Suprapubic skin (tissue), 4 donors: ENCODE measurements at regions not wholly inside any gene's neighbourhood (a gene's known extent, or its start where the extent isn't known, plus 50 kb on each side); places are given as distances from the start of the nearest gene placed in this dataset.

Experiments used
- DNase-seq, 2 donors: peaks; one replicate each; pipeline ENCODE4 v3.0.0-alpha.2; 2019; ENCODE audit warnings: low spot score in 2 of 2
- H3K27ac ChIP-seq: fragments of 200-600 bp; sonication (generic); one replicate; pipeline ENCODE4 v1.5.1; 2019
- H3K27me3 ChIP-seq: fragments of 200-600 bp; sonication (generic); one replicate; pipeline ENCODE4 v1.5.1; 2019
- H3K36me3 ChIP-seq: fragments of 200-600 bp; sonication (generic); one replicate; pipeline ENCODE4 v1.5.1; 2019
- H3K4me1 ChIP-seq: fragments of 200-600 bp; sonication (generic); one replicate; pipeline ENCODE4 v1.5.1; 2019
- H3K4me3 ChIP-seq: fragments of 200-600 bp; sonication (generic); one replicate; pipeline ENCODE4 v1.5.1; 2019; ENCODE audit warnings: mild to moderate bottlenecking
- H3K9me3 ChIP-seq: fragments of 200-600 bp; sonication (generic); one replicate; pipeline ENCODE4 v1.5.1; 2019
- EP300 ChIP-seq: sonication (generic); formaldehyde crosslinking; IDR thresholded peaks from one replicate; pipeline ENCODE4 v1.6.1; 2017; ENCODE audit warnings: antibody characterized with exemption
- POLR2A ChIP-seq, 2 donors: fragments of 450-650 bp; IDR thresholded peaks; one replicate each; pipeline ENCODE4 v1.6.1; 2017; ENCODE audit warnings: antibody characterized with exemption in 2 of 2, mild to moderate bottlenecking in 2 of 2, moderate library complexity in 2 of 2
- POLR2AphosphoS5 ChIP-seq, 3 donors: sonication (generic); formaldehyde crosslinking; IDR thresholded peaks; one replicate each; pipeline ENCODE4 v1.6.1; 2017; ENCODE audit warnings: antibody characterized with exemption in 3 of 3
- WGBS: methylation state at CpG from one replicate; pipeline ENCODE4 v1.1.5; 2018; 5-methylcytosine and 5-hydroxymethylcytosine counted together
- TF ChIP-seq, protein P1 (sequence below), 2 donors: fragments of 200-600 bp in 1 of 2; fragments of 450-650 bp in 1 of 2; sonication (generic) in 1 of 2; IDR thresholded peaks; one replicate each; pipeline ENCODE4 v1.5.1; 2016 to 2019; ENCODE audit warnings: antibody characterized with exemption in 2 of 2, mild to moderate bottlenecking in 1 of 2, moderate library complexity in 1 of 2

DNA sequence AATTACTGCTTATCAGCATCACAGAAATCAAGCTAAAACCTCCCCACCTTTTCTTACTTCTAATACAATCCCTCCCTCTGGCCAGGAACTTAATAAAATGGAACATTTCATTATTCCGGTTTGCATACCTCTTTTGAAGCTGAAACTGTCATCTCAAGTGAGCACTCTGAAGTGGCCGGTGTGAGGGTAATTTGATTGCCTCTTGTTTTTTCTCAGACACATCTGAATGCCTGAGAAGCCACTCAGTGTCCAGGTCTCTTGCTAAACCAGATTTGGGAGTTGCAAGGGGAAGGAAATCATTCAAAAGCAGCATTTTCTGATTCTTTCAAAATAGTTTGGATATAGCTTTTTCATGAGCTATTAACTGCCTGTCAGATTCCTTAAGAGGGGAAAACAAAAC, 190.3 kb downstream of the C1D start:
- Histone ChIP-seq H3K27ac (no peak overlapping the region), H3K9me3 (no peaks in the 10 kb centered on the region), H3K27me3 (no peaks in the 10 kb centered on the region), H3K36me3 (no peaks in the 10 kb centered on the region), H3K4me1 (peaks cover 5% of the 10 kb centered on the region), H3K4me3 (no peak overlapping the region)
- DNase-seq = no peak
- 89% methylated on average over 2 of the region's 2 CpGs for WGBS
- no peak for TF ChIP-seq POLR2AphosphoS5 (IDR thresholded peaks at IDR 0.05)
- TF ChIP-seq, protein P1, sequence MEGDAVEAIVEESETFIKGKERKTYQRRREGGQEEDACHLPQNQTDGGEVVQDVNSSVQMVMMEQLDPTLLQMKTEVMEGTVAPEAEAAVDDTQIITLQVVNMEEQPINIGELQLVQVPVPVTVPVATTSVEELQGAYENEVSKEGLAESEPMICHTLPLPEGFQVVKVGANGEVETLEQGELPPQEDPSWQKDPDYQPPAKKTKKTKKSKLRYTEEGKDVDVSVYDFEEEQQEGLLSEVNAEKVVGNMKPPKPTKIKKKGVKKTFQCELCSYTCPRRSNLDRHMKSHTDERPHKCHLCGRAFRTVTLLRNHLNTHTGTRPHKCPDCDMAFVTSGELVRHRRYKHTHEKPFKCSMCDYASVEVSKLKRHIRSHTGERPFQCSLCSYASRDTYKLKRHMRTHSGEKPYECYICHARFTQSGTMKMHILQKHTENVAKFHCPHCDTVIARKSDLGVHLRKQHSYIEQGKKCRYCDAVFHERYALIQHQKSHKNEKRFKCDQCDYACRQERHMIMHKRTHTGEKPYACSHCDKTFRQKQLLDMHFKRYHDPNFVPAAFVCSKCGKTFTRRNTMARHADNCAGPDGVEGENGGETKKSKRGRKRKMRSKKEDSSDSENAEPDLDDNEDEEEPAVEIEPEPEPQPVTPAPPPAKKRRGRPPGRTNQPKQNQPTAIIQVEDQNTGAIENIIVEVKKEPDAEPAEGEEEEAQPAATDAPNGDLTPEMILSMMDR (IDR thresholded peaks at IDR 0.05) = no peak
- TF ChIP-seq EP300 = no peak
- no peak for TF ChIP-seq POLR2A (IDR thresholded peaks at IDR 0.05)

DNA sequence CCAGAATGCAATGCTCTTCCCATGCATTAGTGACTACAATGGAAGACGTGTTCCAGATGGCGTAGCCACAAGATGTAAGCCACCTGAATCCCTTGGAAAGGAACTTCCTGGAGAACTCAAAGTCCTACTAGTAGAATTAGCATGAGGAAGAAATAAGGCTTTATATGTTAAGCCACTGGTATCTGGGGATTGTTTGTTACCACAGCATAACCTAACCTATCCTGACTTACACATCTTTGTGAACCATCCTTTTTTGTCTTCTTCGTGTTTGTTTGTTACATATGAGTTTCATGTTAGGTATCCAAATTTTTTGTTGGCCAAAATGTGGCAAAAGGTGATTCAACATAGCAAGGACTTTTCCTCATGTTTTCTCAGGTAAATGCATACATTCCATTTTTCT, 188.9 kb downstream of the C1D start:
- Histone ChIP-seq H3K27ac (no peak overlapping the region), H3K4me1 (peaks cover 16% of the 10 kb centered on the region), H3K4me3 (no peak overlapping the region), H3K36me3 (no peaks in the 10 kb centered on the region), H3K27me3 (no peaks in the 10 kb centered on the region), H3K9me3 (no peaks in the 10 kb centered on the region)
- TF ChIP-seq POLR2A (IDR thresholded peaks at IDR 0.05) (no peak), POLR2AphosphoS5 (IDR thresholded peaks at IDR 0.05) (no peak), EP300 (no peak)
- TF ChIP-seq, protein P1 (IDR thresholded peaks at IDR 0.05) = no peak
- WGBS = 95% methylated on average over 3 of the region's 3 CpGs
- DNase-seq = no peak

DNA sequence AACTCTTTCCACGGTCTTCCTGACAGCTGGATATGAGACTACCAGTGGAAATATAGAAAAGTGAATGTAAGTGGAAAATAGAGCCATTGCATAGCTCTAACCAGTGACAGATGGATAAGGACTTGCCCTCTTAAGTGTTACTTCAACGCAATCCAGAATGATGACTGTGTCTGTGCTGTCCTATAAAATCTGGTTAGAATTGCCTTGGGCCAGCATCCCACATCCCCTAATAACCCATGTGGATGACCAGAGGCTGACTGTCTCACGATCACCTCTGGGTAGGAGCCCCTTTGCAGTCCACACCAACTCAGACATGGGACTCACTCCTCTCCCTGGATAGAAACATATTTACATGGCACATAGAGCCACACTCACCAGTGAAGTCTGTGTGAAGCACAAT, 186.6 kb downstream of the C1D start:
- DNase-seq = no peak
- Histone ChIP-seq H3K9me3 (no peaks in the 10 kb centered on the region), H3K36me3 (no peaks in the 10 kb centered on the region), H3K4me1 (peaks cover 26% of the 10 kb centered on the region), H3K27ac (no peak overlapping the region), H3K4me3 (no peak overlapping the region), H3K27me3 (no peaks in the 10 kb centered on the region)
- no peak for TF ChIP-seq POLR2AphosphoS5 (IDR thresholded peaks at IDR 0.05)
- no peak for TF ChIP-seq POLR2A (IDR thresholded peaks at IDR 0.05)
- TF ChIP-seq EP300 = no peak
- TF ChIP-seq, protein P1 (IDR thresholded peaks at IDR 0.05) = no peak
- WGBS = 83% methylated on average over 3 of the region's 3 CpGs

DNA sequence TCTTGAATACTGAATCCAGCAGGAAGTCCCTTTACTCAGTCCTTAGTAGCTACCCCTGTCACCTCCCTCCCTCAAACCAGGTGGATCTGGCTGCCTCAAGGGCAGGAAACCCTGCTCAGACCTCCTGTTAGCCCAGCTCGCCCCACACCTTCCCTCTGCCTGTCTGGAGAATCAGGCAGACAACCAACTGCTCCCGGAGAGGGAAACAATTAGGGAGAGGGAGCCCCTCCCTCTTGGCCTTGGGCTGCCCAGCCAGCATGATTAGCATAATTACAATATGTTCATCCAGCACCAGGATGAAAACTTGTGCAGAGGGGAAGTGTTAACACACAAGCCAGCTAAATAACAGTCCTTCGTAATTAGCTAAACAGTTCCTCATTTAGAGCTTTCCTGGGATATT, 185.5 kb downstream of the C1D start:
- Histone ChIP-seq H3K4me3 (no peak overlapping the region), H3K27ac (no peak overlapping the region), H3K27me3 (no peaks in the 10 kb centered on the region), H3K9me3 (no peaks in the 10 kb centered on the region), H3K4me1 (peaks cover 26% of the 10 kb centered on the region), H3K36me3 (no peaks in the 10 kb centered on the region)
- 29% methylated on average over 3 of the region's 3 CpGs for WGBS
- no peak for TF ChIP-seq POLR2AphosphoS5 (IDR thresholded peaks at IDR 0.05)
- TF ChIP-seq, protein P1 (IDR thresholded peaks at IDR 0.05) = no peak
- no peak for TF ChIP-seq POLR2A (IDR thresholded peaks at IDR 0.05)
- TF ChIP-seq EP300 = no peak
- no peak for DNase-seq

DNA sequence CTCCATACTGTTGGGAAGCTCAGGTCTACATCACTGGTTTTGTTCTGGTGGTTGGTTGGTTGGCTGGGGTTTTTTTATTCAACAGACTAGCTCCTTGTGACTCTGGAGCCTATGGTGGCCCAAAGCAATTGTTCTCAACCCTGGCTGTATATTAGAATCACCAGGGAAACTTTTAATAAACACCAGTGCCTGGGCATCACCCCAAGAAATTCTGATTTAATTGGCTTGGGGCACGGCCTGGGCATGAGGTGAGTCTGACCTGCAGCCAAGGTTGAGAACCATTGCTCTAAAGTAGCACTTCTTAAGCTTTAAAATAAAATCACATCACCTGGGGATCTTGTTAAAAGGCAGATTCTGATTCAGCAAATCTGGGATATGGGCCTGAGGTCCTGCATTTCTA, 184.1 kb downstream of the C1D start:
- Histone ChIP-seq H3K27ac (no peak overlapping the region), H3K4me3 (no peak overlapping the region), H3K4me1 (peaks cover 26% of the 10 kb centered on the region), H3K9me3 (no peaks in the 10 kb centered on the region), H3K27me3 (no peaks in the 10 kb centered on the region), H3K36me3 (no peaks in the 10 kb centered on the region)
- TF ChIP-seq, protein P1 (IDR thresholded peaks at IDR 0.05) = no peak
- TF ChIP-seq POLR2A (IDR thresholded peaks at IDR 0.05) (no peak), POLR2AphosphoS5 (IDR thresholded peaks at IDR 0.05) (no peak), EP300 (no peak)
- no peak for DNase-seq
- 64% methylated on average over 1 of the region's 1 CpG for WGBS
